GM18907 (cell line): ENCODE measurements at regions not wholly inside any gene's neighbourhood (a gene's known extent, or its start where the extent isn't known, plus 50 kb on each side); places are given as distances from the start of the nearest gene placed in this dataset.
A peak's percentile ranks its signal among the peaks of the same experiment; 100 is the strongest.

ENCODE experiments used
- ATAC-seq: cut with Tn5 transposase; IDR thresholded peaks from one replicate; pipeline ENCODE4 v1.9.1; 2021; ENCODE audit warnings: mild to moderate bottlenecking, moderate library complexity; ENCODE audit not compliant: unreplicated experiment

DNA sequence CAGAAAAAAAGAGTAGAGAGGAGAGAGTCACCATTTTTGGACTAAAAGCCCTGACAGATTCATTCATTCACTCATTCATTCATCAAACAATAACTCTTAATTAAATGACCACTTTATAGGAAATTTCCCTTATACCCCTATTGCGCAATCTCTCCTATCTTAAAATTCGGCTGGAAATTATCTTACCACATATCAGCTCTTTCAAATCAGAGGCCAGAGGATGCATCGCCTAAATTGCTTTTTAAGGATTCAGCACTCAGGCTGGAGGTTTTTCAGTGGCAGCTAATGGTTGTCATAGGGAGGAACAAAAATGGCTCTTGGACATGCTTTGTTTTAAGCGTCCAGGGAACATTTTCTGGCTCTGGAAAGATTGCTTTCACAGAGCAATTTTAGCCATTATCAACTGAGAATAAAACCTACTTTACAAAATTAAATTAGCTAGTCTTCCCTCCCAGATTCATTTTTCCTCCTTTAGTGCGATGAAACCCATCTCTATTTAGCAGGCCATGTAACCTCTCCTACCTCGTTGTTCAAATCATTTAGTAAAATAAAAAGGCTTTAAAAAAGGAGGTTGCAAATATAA is 115.2 kb downstream of the OLFM4 start:
- ATAC-seq = no peak

- no peak for ATAC-seq
Measured at GRCh38 chr13:53144826-53145225, 116.2 kb downstream of the OLFM4 start.

DNA sequence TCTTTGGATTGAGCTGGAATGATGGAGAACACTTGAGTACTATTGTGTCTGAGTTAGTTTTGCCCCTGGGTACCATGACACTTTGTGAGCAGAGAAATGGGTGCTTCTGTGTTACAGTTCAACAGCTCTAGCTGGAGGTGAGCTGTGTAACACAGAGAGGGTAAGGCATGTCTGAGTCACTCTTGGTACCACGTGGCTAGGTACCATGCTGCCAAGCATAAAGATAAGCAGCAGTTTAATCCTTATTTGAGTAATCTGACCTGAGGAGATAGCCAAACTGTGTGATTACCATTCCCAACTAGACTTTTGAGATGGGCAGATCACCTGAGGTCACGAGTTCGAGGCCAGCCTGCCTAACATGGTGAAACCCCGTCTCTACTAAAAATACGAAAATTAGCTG is 122.0 kb downstream of the OLFM4 start:
- no peak for ATAC-seq

- peak; percentile 100 for ATAC-seq
Measured at GRCh38 chr13:53151336-53152056, 122.9 kb downstream of the OLFM4 start.

- no peak for ATAC-seq
Measured at GRCh38 chr13:53152057-53152421, 123.4 kb downstream of the OLFM4 start.

- no peak for ATAC-seq
Measured at GRCh38 chr13:53158201-53158600, 129.6 kb downstream of the OLFM4 start.

- ATAC-seq = no peak
Measured at GRCh38 chr13:53159431-53159830, 130.8 kb downstream of the OLFM4 start.

DNA sequence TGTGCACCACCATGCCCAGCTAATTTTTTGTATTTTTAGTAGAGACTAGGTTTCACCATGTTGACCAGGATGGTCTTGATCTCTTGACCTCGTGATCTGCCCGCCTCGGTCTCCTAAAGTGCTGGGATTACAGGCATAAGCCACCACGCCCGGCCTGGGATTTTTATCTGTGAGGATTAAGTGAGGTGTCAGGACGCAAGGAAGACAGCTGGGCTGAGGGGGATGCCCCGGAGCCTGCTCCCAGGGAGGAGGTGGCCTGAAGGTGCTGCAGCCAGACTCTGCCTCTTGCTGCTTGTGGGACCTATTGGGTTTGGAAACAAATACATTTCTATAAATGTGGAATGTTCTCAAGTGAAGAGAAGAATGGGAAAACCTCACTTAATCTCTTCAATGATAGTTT is 131.6 kb downstream of the OLFM4 start:
- ATAC-seq = no peak

DNA sequence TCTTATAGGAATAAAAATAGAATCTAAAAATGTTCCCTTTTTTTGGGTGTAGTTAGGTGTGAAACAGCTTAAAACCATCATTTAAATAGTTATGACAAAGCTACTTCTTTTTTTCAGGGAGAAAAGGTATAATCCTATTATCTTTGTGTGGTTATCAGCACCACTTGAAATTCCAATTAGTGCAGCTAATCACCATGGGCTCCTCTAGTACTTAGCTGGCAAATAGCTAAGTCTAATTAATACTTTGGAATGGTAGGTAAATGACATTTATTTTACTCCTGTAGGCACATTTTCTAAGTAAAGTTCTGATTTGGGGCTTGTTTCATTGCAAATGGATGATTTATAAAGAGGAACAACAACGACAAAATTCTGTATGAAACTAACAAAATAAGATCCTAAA is 132.6 kb downstream of the OLFM4 start:
- ATAC-seq = no peak

DNA sequence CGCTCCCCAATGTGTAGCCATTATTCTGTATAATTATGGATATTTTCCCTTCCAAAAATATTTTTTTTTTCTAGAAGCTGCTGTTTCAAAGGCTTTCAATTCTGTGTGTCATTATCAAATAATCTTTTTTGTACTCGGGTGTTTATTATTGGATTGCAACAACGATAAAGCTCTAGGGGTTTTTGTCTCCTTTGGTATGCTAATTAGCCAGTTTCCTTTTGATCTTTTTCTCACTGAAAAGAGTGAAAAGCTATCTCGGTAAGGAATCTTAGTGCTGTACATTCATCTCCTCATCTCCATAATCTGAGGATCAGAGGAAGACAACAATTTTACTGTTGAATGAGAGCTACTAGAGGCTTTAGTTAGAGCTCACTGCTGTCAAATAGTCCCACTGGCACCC is 136.6 kb downstream of the OLFM4 start:
- ATAC-seq = no peak

GRCh38 chr13:53167561-53167960 is 138.9 kb downstream of the OLFM4 start:
- no peak for ATAC-seq

DNA sequence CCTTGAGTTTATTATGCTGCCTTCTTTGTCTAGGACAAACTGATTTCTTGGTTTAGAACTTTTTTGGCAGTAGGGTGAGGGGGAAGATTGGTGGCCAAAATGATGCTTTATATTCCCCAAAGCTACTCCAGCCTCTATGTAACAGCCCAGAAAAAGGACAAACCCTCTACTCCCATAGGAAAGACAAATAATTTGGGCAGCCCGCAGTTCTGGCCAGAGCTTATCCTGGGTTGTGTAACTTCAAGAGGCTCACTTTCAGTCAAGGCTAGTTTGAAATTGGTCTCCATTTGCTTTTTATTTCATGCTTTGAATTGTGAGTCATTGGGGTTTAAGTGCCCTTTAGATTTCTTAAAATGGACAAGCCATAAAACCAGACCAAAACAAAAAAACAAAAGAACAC is 142.3 kb downstream of the OLFM4 start:
- no peak for ATAC-seq

- no peak for ATAC-seq
Measured at GRCh38 chr13:53174545-53174944, 145.9 kb downstream of the OLFM4 start.

- ATAC-seq = no peak
Measured at GRCh38 chr13:53180684-53181083, 152.1 kb downstream of the OLFM4 start.

DNA sequence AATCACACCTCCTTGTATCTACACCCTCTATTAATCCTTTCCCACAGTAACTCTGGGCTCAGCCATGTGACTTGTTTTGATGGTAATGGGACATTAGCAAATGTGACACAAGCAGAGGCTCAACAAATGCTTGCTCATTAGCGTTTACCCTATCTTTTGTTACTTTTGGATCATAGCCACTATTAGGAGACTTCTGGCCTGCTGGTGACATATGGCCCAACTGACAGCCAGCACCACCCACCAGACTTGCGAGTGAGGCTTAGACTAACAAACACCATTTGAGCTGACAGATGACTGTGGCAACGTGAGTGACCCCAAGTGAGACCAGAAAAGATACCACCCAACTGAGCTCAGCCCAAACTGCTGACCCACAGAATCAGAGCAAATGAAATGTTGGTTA is 154.1 kb downstream of the OLFM4 start:
- ATAC-seq = no peak

DNA sequence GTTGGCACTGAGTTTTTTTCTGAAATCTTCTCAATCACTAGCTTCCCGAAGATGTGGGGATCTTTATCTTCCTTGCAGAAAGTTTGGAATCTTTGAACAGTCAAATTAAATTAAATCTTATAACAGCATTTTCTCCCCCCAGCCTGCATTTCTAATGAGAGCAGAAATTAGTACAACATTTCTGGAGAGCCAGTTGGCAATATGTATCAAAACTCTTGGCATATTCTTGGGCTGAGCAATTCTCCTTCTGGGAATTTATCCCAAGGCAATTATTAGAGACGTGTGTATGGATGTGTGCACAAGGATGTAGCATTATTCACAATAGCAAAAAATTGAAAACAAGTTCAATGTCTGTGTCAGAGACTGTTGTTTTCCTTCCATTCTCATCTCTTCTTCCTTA is 159.5 kb downstream of the OLFM4 start:
- ATAC-seq = no peak

DNA sequence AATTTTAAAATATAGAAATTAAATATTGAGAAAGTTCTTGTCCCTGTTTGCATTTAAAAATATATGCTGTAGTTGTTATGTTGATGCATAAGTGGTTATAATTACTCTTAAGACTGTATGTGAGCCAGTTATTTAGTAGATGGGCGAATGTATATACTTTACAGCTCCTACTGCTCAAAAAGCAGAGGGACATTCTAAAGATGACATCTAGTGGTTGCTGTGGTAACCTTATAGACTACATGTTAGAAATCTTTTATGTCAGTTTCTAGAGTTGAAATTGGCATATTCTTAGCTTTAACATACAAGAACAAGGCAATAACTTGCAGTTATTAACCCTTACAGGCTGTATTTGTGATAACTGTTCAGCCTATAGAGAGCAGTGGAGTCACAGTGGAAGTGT is 160.5 kb downstream of the OLFM4 start:
- no peak for ATAC-seq

GRCh38 chr13:53191091-53191490 is 162.5 kb downstream of the OLFM4 start:
- no peak for ATAC-seq

GRCh38 chr13:53197424-53197823 is 168.8 kb downstream of the OLFM4 start:
- ATAC-seq = no peak

GRCh38 chr13:53198017-53198416 is 169.4 kb downstream of the OLFM4 start:
- ATAC-seq = no peak

GRCh38 chr13:53198736-53199135 is 170.1 kb downstream of the OLFM4 start:
- no peak for ATAC-seq

DNA sequence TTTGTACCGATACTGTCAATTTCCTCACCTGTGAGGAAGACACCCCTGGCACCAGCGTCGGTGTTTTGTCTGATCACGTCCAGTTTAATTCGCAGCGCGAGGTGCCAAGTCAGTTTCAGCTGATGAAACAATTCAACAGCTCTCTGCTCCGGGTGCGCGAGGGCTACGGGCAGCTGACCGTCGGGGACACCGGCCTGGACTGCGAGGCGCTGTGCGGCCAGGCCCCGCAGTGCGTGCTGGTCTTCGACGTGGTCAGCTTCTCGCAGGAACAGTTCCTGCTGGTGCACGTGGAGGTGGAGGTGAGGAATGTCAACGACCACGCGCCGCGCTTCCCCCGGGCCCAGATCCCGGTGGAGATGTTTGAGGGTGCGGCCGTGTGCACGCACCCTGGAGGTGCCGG is 171.5 kb downstream of the OLFM4 start:
- ATAC-seq = no peak
